Hepatocyte (in vitro differentiated cells): ENCODE measurements at regions not wholly inside any gene's neighbourhood (a gene's known extent, or its start where the extent isn't known, plus 50 kb on each side); places are given as distances from the start of the nearest gene placed in this dataset.

ENCODE experiments used
- EZH2 ChIP-seq: fragments of 200-600 bp; sonication (generic); IDR thresholded peaks from 2 replicates; pipeline ENCODE4 v1.6.1; 2016; ENCODE audit warnings: antibody characterized with exemption, mild to moderate bottlenecking, borderline replicate concordance
- EZH2phosphoT487 ChIP-seq: fragments of 200-600 bp; sonication (generic); IDR thresholded peaks from one replicate; pipeline ENCODE4 v1.6.1; 2018; ENCODE audit warnings: antibody characterized with exemption, mild to moderate bottlenecking, low read depth, moderate library complexity; ENCODE audit not compliant: unreplicated experiment, severe bottlenecking
- TF ChIP-seq, protein P1 (sequence below): fragments of 200-600 bp; sonication (generic); IDR thresholded peaks from 2 replicates; pipeline ENCODE4 v1.5.1; 2016; ENCODE audit warnings: antibody characterized with exemption, mild to moderate bottlenecking; ENCODE audit not compliant: poor library complexity

DNA sequence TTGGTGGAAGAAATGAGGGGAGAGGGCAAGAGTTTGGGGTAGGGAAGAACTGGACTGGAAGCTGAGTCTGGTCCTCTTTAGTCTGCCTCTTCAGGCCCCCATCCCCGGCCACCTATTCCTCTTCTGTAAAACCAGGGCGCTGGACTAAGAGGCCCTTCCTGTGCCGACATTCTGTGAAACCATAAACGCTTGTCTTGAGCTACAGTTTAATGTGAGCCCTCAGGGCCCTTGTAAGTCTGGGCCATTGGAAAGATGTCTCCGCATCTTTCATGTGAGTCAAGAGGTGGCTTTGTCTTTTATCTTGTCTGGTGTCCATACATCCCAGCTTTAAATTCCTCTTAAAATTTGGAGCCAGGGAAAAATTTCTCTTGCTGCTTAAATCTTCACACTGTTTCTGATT lies 90.6 kb downstream of the PLCE1 start:
- TF ChIP-seq, protein P1, sequence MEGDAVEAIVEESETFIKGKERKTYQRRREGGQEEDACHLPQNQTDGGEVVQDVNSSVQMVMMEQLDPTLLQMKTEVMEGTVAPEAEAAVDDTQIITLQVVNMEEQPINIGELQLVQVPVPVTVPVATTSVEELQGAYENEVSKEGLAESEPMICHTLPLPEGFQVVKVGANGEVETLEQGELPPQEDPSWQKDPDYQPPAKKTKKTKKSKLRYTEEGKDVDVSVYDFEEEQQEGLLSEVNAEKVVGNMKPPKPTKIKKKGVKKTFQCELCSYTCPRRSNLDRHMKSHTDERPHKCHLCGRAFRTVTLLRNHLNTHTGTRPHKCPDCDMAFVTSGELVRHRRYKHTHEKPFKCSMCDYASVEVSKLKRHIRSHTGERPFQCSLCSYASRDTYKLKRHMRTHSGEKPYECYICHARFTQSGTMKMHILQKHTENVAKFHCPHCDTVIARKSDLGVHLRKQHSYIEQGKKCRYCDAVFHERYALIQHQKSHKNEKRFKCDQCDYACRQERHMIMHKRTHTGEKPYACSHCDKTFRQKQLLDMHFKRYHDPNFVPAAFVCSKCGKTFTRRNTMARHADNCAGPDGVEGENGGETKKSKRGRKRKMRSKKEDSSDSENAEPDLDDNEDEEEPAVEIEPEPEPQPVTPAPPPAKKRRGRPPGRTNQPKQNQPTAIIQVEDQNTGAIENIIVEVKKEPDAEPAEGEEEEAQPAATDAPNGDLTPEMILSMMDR = no peak
- TF ChIP-seq EZH2 (no peak), EZH2phosphoT487 (no peak)
